GM21576 (cell line): ENCODE measurements at regions not wholly inside any gene's neighbourhood (a gene's known extent, or its start where the extent isn't known, plus 50 kb on each side); places are given as distances from the start of the nearest gene placed in this dataset.

Experiments used
- ATAC-seq: cut with Tn5 transposase; IDR thresholded peaks from one replicate; pipeline ENCODE4 v1.9.1; 2021; ENCODE audit warnings: mild to moderate bottlenecking, moderate library complexity; ENCODE audit not compliant: unreplicated experiment

DNA sequence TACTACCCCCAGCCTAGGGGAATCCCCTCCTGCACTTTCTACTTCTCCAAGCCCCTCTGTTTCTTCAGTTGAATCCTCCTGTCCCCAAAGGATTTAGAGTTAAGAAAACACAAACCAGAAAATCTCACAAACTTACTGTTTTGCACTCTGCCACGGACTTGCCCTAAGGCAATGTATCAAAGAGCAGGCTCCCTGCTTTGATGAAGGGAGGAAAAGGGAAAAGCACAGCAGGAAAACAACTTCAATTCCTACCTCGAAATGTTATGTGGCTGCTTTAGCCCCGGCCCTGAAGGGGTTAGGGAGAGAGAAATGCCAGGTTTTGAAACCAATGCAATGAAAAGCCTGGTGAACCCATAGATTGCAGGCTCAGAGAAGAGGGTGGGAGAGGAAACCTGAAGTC, 254.7 kb downstream of the MAN2A1 start:
- ATAC-seq = no peak

GRCh38 chr5:109945097-109945678, 255.5 kb downstream of the MAN2A1 start:
- ATAC-seq = no peak

DNA sequence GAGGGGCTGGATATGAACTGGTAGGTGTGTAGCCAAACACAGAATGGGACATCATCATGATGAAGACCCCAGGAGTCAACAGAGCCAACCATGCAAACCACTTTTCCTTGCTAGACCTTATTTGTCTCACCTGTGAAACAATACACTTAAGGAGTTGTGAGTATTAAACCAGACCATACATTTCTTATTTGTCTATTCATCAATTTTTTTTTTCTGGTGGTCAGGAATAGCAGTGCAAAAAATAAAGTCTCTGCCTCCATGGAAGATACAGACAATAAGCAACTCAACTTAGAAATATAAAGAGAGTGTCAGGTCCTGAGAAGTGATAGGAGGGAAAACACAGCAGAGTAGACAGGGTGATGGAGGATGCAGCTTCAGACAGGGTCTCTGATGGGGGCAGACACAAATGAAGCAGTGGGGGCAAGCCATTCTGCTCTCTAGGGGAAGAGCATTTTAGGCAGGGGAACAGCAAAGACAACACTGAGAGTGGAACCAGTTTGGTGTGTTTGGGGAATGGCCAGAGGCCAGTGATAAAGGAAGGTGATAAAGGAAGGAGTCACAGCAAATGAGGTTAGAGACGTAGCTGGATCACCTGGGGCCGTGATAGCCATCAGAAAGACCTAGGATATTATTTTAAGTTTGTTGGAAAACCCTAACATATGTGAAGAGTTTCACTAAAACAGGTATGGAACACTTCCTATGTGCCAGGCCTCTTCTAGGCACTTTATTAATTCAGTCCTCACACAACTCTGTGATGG, 256.2 kb downstream of the MAN2A1 start:
- ATAC-seq = no peak

GRCh38 chr5:109946610-109947009, 256.9 kb downstream of the MAN2A1 start:
- no peak for ATAC-seq

GRCh38 chr5:109947667-109948066, 257.9 kb downstream of the MAN2A1 start:
- no peak for ATAC-seq

DNA sequence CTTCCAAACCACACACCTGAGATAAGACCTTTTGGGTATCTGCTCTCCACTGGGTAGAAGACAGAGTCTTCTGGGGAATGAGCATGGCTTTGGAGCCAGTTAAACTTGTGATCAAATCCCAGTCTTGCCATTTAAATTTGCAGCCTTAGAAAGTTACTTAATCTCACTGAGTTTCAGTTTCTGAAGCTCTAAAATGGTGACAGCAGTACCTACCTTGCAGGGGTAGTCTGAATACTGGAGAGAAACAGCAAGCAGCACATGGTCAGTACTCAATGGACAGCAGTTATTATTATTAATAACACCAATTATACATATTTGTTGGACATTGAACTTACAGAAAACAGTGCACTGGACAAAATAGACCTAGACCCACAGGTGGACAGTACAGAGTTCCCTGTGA, 260.9 kb downstream of the MAN2A1 start:
- no peak for ATAC-seq

GRCh38 chr5:109951348-109951747, 261.6 kb downstream of the MAN2A1 start:
- ATAC-seq = no peak

GRCh38 chr5:109951758-109952157, 262.0 kb downstream of the MAN2A1 start:
- no peak for ATAC-seq

GRCh38 chr5:109953761-109954160, 264.0 kb downstream of the MAN2A1 start:
- ATAC-seq = no peak

DNA sequence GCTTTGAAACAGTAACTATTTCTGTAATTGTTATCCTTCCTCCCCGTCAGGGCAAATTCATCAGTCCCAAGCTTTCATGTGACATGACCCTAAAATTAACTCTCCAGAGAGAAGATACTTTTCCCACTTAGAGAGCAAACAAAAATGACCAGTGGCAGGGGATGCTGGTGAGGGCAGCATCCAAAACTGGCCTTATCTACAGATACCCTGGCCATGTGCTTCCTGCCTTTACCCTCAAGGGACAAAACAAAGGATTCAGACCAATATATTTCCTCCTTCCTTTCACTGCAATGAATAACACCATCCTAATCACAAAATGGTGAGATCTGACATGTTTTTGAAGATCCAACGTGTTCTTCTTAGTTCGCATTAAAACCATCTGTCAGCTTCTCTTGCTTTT, 267.2 kb downstream of the MAN2A1 start:
- ATAC-seq = no peak

- ATAC-seq = no peak
Measured at GRCh38 chr5:109958082-109958481, 268.4 kb downstream of the MAN2A1 start.

DNA sequence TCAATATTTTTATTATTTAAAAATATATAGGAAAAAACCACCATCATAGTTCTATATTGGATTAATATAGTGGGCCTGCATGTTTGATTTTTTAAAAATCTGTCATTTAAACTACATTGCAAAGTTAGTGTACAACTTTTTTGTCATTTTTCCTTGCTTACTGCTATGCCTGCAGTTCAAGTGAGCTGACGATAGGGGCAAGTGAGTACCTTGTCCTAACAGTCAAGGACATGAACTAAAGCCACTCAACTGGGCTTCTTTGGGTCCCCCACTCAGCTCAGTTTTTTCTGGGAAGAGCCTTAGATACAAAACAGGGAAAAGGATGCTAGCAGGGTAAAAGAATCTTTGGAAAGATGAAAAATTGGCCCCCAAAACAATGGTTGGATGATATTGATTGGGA, 269.9 kb downstream of the MAN2A1 start:
- ATAC-seq = no peak

- ATAC-seq = no peak
Measured at GRCh38 chr5:109961751-109962150, 272.0 kb downstream of the MAN2A1 start.

- ATAC-seq = no peak
Measured at GRCh38 chr5:109962882-109963603, 273.3 kb downstream of the MAN2A1 start.

- no peak for ATAC-seq
Measured at GRCh38 chr5:109964136-109964535, 274.4 kb downstream of the MAN2A1 start.

DNA sequence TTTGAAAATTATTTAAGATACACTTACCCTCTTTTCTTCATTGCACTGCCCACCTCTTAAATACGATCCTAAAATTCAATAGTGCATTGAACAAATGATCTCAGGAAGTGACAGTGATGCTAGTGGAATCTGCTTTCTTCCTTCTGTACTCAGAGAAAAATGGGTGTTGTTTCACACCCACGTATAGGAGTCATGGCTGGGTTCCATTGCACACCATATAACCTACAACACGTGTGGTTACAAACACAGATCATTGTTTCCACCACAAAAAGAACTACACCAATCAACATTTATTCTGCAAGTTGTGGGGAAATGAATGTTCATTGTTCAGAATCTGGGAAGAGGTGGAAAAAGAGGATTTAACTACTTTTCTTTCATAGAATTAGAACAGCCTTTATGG, 275.9 kb downstream of the MAN2A1 start:
- no peak for ATAC-seq

GRCh38 chr5:109971968-109972367, 282.2 kb downstream of the MAN2A1 start:
- ATAC-seq = no peak

GRCh38 chr5:109981979-109982378, 292.3 kb downstream of the MAN2A1 start:
- ATAC-seq = no peak

DNA sequence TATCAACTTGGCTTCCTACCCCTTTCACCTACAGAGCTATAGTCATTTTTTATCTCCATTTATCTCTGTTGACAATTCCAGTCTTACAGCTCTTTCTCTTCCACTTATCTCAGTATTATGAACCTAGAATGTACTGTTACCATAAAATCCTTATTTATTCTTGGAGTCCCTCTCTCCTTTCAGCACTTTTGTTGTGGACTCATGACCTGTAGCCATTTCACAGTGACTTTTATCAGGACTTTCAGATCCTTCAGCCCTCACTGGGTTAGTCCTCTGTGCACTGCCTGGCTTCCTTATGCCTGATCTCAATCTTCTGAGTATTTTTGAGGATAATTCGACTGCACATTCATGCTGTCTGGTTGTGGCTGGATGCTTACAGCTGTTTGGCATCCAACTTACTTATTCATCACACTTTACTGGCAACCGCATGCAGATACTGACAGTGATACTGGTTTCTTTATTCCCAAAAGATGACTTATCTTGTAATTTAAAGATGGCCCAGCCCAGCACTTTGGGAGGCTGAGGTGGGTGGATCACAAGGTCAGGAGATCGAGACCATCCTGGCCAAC, 293.3 kb downstream of the MAN2A1 start:
- ATAC-seq = no peak

- ATAC-seq = no peak
Measured at GRCh38 chr5:109986726-109987125, 297.0 kb downstream of the MAN2A1 start.

DNA sequence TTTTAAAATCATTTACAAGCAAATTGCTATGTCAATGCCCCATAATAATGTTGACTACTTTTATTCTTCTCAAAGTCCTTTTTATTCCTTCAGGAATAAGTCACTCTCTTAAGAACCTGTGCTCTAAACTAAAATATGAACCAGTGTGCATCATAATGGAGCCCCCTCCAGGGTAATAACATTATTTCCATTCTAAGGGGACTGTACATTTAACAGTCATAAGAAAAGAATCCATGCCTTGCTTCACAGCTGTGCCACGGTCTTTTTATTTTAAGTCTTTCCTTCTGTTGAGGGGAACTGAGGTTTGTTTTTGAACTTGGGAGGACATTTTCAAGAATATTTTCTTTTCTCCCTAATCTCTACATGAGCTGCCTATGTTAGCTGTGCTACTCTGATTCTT, 297.6 kb downstream of the MAN2A1 start:
- no peak for ATAC-seq

- ATAC-seq = no peak
Measured at GRCh38 chr5:109987970-109988369, 298.2 kb downstream of the MAN2A1 start.
